ENCODE measurements at regions not wholly inside any gene's neighbourhood (a gene's known extent, or its start where the extent isn't known, plus 50 kb on each side); places are given as distances from the start of the nearest gene placed in this dataset.

DNA sequence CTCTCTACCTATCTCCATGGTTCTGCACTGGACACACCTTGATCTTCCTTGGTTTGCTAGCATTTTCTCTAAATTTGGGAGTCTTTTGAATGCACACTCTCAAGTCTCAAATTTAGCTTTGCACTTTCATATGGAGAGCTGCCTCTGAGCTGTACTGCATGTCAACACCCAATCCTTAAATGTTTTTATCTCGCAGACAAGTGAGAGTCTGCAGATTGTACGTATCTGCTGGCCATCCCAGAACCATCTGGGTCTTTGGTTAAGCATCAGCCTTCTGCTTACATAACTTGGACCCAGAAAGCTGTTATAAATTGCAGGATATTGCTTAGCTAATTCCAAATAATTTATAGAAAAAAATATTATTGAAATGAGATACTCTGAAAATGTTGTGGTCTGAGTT is 111.4 kb upstream of the GRAMD2B start:
- DNase-seq (ENCODE audit: low spot score): no peak

DNA sequence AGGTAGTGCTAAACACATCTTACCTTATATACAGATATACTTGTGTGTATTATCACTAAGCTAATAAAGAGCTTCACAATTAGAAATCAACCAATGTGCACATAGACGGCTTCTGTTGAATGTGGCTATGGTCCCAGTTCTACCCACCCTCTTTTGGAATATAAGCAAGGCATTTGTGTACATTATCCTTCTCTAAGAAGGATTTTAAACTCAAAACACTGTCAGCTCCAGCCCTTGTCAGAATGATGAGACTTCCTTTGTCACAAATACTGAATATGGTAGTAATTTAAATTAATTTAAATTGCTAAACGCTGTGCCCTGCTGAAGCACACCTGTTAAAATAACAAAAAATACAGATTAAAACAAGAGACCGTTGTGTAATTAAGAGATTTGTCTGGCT is 107.9 kb upstream of the GRAMD2B start:
- no peak for DNase-seq (ENCODE audit: low spot score)

DNA sequence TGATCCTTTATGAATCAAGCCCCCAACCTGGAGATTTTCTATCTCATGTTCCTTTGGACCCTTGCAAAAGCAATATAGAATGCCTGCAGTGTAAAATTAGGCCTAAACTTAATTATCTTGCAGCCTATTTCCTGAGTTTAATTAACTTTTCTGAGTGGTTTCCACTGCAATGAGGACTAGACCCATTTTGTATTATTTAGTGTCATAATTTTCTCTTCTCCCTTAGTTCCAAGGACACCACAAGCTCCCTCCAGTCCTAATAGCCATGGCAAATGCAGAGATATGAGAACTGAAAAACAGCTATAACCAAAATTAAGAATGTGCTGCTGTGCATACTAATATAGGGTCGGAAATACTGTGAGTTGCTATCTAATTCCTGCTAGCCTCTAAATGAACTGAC is 90.9 kb upstream of the GRAMD2B start:
- no peak for DNase-seq (ENCODE audit: low spot score)

DNA sequence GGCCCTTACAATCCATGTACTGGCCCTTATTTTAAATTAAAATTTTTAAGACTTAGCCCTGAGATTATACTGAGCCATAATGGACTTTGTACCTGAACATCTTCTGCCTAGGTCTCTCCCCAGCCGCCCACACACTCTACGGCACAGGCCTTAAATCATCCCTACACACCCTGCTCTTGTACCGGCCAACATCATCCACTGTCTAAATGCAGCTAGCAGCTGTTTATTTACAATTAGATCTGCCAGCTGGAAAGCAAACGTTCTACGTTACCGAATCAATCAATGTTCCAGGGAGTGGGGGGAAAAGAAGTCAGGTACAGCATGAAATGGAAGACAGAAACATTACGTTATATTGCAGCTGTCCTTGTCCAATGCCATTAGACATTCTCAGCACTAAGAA is 88.4 kb upstream of the GRAMD2B start:
- no peak for DNase-seq (ENCODE audit: low spot score)

DNA sequence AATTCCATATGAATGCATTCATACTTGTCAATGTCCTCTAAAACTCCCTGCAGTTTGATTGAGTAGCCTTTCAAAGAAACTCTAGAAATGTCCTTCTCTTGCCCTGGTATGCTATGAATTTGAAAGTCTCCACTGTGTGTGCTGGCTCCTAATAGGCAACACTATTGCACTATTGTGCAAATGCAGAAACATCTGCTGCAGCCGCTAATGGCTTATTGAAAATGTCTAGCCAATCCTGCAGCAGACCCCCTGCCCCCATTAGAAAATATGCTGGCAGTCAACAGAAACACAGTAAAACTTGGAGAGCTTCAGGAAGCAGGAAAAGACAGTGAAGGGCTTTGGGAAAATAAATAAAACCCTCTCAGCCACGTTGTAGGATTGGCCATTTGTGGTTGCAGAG is 87.3 kb upstream of the GRAMD2B start:
- no peak for DNase-seq (ENCODE audit: low spot score)

DNA sequence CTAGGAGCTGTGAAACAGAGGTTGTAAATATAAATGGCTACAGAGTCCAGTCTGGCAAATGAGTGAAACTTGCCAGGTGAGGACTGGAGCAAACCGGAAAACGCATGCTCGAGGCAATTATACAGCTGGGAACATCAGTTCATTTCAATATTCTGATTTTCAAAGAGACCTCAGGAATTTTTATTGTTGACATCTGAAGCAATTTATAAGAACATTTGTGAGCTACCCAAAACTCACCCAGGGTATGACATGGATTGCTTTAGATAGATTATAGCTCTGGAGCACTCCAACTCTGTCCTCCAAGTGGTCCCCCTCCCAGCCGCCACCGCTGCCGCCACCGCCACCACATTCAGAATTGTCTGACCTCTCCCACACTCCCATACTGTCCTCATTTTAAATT is 84.6 kb upstream of the GRAMD2B start:
- no peak for DNase-seq (ENCODE audit: low spot score)

DNA sequence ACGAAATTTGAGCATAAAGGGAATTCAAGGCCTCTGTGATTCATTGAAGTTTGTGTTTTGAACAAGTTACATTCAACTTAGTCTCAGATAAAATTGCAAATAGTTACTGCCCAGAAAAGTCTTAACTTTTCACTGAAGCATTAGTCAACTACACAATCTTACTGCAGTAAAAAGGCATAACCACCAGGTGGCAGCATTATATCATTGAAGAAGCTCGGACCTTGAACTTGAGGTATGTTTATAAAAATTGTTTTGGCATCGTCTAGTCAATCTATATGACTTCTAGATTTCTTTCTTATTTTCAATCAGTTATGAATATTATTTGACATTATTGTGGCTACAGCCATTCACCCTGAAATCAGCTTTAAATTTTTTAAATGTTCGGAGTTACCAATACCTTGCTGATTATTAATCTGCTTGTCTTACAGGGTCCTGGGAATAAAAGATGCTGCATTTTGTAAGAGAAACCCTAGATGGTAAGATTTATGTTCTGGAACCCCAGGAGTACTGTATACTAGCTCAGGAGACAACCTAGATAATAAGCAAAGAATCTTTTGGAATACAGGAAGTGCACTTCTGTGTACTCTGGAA is 83.9 kb upstream of the GRAMD2B start:
- DNase-seq (ENCODE audit: low spot score): peak; percentile 67

DNA sequence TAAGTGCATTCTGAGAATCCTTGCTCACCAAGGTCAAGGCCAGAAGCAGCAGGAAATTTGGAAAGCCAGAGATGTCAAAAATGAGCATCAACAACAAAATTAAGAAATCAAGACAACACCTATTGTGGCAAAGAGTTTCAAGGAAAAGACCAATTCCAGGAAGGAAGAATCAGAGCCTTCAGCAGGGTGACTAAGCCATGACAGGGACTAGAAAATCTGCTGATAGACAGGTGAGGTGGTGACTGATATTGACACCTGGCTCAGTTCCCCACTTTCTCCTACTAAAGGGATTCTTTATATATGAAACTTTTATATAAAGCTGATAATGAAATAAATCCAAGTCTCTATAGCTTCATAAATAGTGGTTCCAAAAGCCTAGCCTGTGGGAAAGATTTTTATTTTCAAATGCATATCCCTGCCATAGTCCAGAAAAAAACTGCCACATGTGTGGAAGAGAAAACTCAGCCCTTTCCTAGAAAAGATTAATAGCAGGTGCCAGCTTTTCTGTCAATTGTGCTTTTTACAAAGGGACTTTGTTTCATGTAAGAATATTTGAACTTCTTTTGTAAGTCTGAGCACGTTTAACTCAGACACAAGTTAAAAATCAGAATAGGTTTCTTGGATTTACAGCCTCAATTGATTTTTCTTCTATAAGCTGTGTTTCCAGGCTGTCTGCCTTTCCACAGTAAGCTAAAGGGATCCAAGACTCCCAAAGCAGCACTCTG is 81.1 kb upstream of the GRAMD2B start:
- no peak for DNase-seq (ENCODE audit: low spot score)

DNA sequence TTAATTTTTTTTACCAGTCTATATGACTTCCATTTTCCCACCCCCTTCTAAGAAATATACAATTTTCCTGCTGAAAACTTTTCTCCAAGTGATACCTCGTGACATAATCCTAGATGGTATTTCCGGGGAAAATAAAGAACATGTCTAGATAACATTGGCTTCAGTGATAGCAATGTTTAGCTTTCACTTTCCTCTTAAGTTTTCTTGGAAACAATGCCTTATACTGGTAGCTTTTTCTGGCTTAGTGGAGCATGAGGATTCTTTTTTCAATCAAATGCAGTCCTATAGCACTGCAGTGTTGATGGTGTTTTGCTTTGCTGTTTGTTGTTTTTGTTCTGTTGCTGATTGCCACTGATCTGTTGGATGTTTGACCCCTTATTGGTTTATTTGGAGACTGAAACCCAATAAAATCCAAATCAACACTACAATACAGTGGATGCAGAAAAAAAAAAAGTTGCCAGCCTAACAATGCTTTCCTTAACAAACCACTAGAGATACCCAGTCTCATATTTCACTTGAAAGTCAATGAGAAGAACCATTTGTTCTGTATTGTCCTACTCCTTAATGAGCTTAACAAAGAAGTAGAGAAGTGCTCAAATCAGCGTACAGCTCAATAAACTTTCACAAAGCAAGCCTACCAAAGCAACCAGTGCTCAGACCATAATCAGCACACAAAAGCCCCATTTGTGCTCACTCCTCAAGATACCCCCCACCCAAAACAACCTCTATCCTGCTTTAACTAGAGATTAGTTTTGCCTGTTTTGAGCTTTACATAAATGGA is 74.2 kb upstream of the GRAMD2B start:
- no peak for DNase-seq (ENCODE audit: low spot score)

DNA sequence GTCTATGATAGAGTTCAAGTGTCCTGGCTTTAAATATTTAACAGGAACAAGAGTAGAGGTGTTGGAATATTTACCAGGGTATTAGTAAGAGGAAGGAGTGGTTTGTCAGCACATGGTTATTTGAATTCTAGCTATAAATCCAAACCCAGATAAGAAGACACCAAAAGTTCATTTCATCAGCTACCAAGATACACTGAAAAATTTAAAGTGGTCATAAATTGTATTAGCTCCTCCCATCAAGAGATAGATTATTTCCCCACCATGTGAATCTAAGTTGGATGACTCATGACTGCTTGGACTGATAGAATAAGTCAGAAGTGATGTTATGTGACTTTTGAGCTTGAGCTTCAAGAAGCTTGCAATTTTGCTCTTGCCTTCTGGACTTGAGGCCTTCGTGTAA is 72.1 kb upstream of the GRAMD2B start:
- DNase-seq (ENCODE audit: low spot score): no peak

DNA sequence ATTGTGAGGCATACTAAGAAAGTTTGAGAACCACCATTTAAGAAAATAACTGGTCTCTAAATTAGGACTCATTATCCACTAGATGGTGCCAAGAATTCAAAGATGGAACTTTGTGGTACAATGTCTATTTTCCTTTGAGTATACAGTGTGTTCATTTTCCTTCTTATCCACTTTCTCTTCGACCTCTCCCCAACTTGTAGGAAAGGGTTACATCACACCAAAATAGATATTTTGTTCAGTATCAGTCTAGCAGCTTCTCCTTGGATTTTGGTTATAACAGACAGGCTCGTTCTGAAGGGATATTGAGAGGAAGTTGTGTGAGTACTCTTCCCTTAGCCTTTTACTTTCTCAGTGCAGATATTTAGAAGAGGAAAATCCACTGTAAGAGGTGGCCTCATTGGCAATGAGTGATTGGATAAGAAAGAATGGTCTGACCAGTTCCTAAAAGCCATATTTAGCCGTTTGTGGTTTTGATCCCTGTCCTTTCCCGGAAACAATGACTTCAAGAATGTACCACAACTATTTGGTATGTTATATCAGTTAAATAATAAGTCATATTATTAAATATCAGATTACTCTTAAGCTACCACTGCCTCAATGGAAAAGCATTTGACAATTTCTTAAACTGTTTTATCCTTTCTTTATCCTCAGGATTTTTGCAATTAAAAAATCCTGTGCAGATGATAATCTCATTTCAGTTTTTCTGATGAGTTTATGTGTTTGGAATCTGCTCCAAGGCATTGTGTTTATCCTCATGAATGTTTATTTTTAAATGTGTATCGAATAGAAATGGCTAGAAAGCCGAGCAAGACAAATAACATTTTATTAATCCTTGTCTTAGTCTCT is 69.0 kb upstream of the GRAMD2B start:
- peak; percentile 40 for DNase-seq (ENCODE audit: low spot score)

DNA sequence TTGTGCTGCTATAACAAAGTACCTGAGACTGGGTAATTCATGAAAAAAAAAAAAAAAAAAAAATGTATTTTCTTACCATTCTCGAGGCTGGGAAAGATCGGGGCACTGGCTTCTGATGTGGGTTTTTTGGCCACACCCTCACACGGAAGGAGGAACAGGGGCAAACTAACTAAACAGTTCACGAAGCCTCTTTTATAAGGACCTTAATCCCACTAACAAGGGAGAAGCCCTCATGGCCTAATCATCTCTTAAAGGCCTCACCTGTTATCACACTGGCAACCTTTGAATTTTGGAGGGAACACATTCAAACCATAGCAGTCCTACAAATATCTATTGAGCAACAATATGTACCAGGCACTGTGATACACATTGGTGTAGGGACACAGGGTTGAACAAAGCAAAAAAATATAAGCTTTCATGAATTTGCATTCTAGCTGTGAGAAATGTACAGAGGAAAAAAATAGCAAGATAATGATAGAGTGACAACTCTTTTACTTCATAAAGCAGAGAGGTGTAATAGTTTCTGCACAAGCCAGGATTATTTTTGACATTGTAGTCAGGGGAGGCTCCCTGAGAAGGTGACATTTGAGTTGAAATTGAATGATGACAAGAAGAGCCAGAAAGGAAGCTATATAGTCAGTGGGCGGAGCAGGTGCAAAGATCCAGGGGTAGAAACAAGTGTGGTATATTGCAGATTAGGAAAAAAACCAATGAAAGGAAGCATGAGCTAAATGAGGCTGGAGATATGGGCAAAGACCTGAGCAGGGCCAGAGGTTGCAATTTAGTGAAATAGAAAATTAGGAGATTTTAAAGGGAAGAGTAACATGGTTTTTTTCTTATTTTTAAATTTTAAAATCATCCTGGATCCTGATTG is 68.1 kb upstream of the GRAMD2B start:
- no peak for DNase-seq (ENCODE audit: low spot score)

DNA sequence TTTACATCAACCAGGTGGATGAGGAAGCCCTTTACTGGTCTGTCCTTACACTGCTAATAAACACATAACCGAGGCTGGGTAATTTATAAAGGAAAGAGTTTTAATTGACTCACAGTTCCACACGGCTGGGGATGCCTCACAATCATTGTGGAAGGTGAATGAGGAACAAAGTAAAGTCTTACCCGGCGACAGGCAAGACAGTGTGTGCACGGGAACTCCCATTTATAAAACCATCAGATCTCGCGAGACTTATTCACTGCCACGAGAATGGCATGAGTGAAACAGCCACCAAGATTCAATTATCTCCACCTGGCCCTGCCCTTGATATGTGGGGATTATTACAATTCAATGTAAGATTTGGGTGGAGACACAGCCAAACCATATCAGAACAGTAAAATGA is 67.3 kb upstream of the GRAMD2B start:
- no peak for DNase-seq (ENCODE audit: low spot score)

DNA sequence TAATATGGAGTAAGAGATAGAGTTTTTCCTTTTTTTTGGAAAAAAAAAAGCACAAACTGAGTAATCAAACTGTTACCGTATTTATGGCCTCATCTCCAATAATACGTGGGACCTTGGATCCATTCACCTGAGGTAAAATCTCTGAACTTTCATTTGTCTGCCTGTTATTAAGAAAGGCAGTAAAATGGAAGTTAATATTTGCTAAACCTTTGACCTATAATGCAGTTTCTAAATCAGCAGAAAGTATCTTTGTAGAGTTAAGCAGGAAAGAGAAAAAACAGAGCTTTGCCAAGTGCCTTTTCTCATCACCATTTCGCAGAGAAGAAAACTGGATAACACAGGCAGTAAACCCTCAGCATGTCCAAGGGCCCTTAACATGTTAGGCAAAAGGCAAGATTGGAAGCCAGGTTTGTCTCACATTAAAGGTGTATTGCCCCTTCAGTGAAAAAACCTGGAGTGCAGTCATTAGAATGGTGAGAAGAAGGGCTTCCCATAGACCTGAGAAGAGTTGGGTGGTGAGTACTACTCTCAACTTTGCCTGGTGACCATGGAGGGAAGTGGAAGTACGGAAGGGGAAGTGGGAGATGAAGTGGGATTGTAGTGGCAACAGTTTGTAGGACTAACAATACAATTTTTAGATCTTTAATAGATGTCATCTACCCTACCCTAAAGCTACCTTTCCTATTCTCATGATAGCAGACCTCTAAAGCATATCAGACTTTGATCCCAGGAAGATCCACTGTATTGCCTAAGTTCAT is 65.4 kb upstream of the GRAMD2B start:
- DNase-seq (ENCODE audit: low spot score): no peak

DNA sequence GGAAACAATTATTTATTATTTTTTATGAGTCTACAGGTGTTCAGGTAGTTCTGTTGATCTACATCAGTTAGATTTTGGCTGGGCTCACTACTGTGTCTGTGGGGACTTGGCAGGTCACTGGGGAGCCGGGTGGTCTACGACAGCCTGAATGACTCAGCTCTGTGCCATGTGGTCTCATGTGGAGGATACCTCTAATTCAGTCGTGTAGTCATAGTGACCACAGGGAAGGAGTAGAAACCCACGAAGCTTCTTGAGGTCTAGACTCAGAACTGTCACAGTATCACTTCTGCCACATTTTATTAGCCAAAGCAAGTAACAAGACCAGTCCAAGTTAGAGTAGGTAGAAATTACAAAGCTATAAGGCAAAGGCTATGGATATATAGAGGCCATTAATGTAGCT is 64.7 kb upstream of the GRAMD2B start:
- no peak for DNase-seq (ENCODE audit: low spot score)

DNA sequence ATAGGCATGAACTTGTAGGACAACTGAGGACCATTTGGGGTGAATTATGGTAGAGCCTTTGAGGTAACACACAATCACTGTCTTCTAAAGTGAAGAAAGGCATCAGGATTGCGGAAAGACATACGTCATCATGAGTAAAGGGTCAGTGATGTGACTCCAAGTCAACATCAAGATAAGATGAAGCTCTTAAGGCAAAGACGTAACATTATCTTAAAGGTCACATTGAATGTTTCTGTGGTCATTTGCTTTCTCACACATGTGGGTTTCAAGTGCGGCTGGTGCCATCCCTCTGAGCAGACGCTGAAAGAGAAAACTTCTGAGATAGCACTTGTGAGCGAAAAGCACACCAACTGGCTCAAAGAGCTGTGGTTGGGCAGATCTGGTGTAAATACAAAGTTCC is 63.3 kb upstream of the GRAMD2B start:
- no peak for DNase-seq (ENCODE audit: low spot score)

DNA sequence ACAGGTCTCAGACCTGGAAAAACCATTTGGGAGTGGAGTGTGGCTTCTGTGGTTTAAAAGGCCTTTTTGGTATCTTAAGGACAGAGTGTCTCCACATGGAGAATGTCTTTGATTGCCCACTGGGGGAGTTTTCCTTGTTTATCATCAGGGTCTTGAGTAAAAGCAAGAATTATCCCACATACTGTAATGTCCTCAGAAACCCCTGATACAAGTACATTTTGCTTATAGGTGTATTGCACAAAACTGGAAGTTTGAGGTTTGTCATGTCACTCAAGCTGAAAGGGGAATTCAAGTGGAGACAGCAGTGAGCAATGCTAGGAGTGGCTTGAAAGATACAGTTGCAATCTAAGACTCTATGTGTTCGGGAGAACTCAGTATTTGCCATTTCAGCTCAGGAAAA is 62.7 kb upstream of the GRAMD2B start:
- DNase-seq (ENCODE audit: low spot score): no peak

DNA sequence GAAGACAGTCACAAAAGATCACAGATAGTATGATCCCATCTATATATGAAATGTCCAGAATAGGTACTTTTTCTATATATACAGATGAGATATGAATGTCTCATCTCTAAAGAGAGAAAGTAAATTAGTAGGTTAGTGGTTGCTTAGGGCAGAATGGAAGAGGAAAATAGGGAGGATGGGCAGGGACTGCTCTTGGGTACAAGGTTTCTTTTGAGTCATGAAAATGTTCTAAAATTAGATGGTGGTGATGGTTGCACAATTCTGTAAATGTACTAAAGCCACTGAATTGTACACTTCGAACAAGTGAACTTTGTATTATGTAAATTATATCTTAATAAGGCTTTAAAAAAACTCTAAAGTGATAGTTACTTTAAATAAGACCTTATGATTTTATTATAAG is 59.6 kb upstream of the GRAMD2B start:
- no peak for DNase-seq (ENCODE audit: low spot score)

DNA sequence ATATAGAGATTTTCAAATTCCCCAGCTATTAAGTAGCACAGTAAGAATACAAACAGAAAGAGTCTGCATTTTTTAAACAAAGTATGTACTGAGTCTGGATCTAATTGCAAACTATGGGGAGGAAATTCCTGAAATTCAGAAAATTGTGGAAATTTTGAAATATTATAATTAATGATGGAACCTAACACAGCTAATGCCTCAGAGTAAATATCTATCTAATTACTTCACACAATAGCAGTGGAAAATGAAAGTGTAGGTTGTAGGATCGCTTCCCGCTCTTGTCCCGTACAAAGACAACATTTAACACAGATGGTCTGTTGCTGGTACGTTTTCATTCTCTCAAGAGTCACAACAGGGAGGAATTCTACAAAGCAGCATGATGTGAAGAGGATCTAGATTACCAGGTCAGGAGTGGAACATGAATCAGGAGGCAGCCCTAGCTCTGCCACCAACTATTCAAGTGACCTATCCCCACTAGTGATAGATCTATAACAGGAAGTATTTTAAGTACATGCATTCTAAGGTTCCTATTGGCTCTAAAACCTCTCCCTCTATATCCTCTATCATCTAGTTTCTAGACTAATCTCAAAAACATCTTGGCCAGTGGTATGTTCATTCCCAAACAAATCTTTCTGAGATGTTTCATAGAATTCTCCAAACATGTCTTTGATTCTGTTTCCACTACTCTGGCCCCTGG is 58.9 kb upstream of the GRAMD2B start:
- DNase-seq (ENCODE audit: low spot score): no peak
